HEK293 (cell line): ENCODE measurements at regions not wholly inside any gene's neighbourhood (a gene's known extent, or its start where the extent isn't known, plus 50 kb on each side); places are given as distances from the start of the nearest gene placed in this dataset.

Experiments used
- CTCF ChIA-PET: fragments of 350-600 bp; formaldehyde crosslinking; extraction: SDS; loops from one replicate; lab custom pipeline; 2021; ENCODE audit warnings: antibody characterized with exemption; lab: Yijun Ruan, JAX
- POLR2A ChIA-PET: fragments of 300-600 bp; formaldehyde crosslinking; extraction: SDS; loops from one replicate; lab custom pipeline; 2020; ENCODE audit warnings: antibody characterized with exemption, inconsistent platforms; lab: Yijun Ruan, JAX
- H3K27ac ChIP-seq: fragments of 200-500 bp; sonication (Bioruptor generic); 2 replicates; pipeline ENCODE4 v1.5.1; 2014; ENCODE audit warnings: low read depth, low read length, control low read depth, inconsistent platforms; ENCODE audit errors: extremely low read depth
- H3K36me3 ChIP-seq, 2 experiments: fragments of 200-500 bp in 1 of 2; sonication (Bioruptor generic) in 1 of 2; 1 replicate in 1 of 2; 2 replicates in 1 of 2; pipeline ENCODE4 v1.5.1; 2014 to 2017; ENCODE audit warnings: inconsistent platforms in 2 of 2, low read length in 2 of 2; ENCODE audit not compliant: control insufficient read depth in 2 of 2, insufficient read depth in 1 of 2
- H3K4me1 ChIP-seq: fragments of 200-500 bp; sonication (Bioruptor generic); 2 replicates; pipeline ENCODE4 v1.5.1; 2014; ENCODE audit warnings: mild to moderate bottlenecking, low read length, inconsistent platforms; ENCODE audit not compliant: control insufficient read depth, insufficient read depth
- H3K4me3 ChIP-seq: 2 replicates; pipeline ENCODE4 v1.5.1; 2011; ENCODE audit warnings: low read depth, mild to moderate bottlenecking, control low read depth, low read length, moderate library complexity
- H3K9me3 ChIP-seq: fragments of 200-500 bp; sonication (Bioruptor generic); 2 replicates; pipeline ENCODE4 v1.5.1; 2014; ENCODE audit warnings: low read depth, low read length, inconsistent platforms; ENCODE audit not compliant: control insufficient read depth, insufficient read depth
- GLI2 ChIP-seq: fragments of 450-650 bp; formaldehyde crosslinking; IDR thresholded peaks from 2 replicates; pipeline ENCODE4; 2017; ENCODE audit warnings: missing biosample characterization, missing genetic modification characterization, low read depth, borderline replicate concordance
- KLF1 ChIP-seq: fragments of 450-650 bp; formaldehyde crosslinking; IDR thresholded peaks from 2 replicates; pipeline ENCODE4 v1.5.1; 2016; ENCODE audit warnings: missing biosample characterization, missing genetic modification characterization
- KLF8 ChIP-seq: fragments of 450-650 bp; formaldehyde crosslinking; IDR thresholded peaks from 2 replicates; pipeline ENCODE4 v1.5.1; 2016; ENCODE audit warnings: missing biosample characterization, missing genetic modification characterization
- MYNN ChIP-seq: fragments of 450-650 bp; formaldehyde crosslinking; IDR thresholded peaks from 2 replicates; pipeline ENCODE4 v1.5.1; 2016; ENCODE audit warnings: missing biosample characterization, missing genetic modification characterization, borderline replicate concordance
- SP3 ChIP-seq: fragments of 450-650 bp; formaldehyde crosslinking; IDR thresholded peaks from 2 replicates; pipeline ENCODE4 v1.5.1; 2016; ENCODE audit warnings: missing biosample characterization, missing genetic modification characterization
- YY1 ChIP-seq: fragments of 450-650 bp; formaldehyde crosslinking; IDR thresholded peaks from 2 replicates; pipeline ENCODE4 v1.5.1; 2018; ENCODE audit warnings: missing biosample characterization, missing genetic modification characterization
- ZBTB6 ChIP-seq: fragments of 450-650 bp; formaldehyde crosslinking; IDR thresholded peaks from 2 replicates; pipeline ENCODE4 v1.5.1; 2017; ENCODE audit warnings: missing biosample characterization, missing genetic modification characterization
- ZFP41 ChIP-seq: fragments of 450-650 bp; formaldehyde crosslinking; IDR thresholded peaks from 2 replicates; pipeline ENCODE4 v1.5.1; 2016; ENCODE audit warnings: missing biosample characterization, missing genetic modification characterization, borderline replicate concordance
- ZNF18 ChIP-seq: fragments of 450-650 bp; formaldehyde crosslinking; IDR thresholded peaks from 2 replicates; pipeline ENCODE4 v1.5.1; 2016; ENCODE audit warnings: missing biosample characterization, missing genetic modification characterization
- ZNF211 ChIP-seq: fragments of 450-650 bp; formaldehyde crosslinking; IDR thresholded peaks from 2 replicates; pipeline ENCODE4 v1.5.1; 2016; ENCODE audit warnings: low read depth, missing biosample characterization, missing genetic modification characterization
- ZNF26 ChIP-seq: fragments of 450-650 bp; formaldehyde crosslinking; IDR thresholded peaks from 2 replicates; pipeline ENCODE4 v1.5.1; 2016; ENCODE audit warnings: missing biosample characterization, missing genetic modification characterization
- ZNF335 ChIP-seq: fragments of 450-650 bp; formaldehyde crosslinking; conservative IDR thresholded peaks from 2 replicates; pipeline ENCODE4 v1.5.1; 2016; ENCODE audit warnings: missing biosample characterization, missing genetic modification characterization
- ZNF426 ChIP-seq: fragments of 450-650 bp; formaldehyde crosslinking; IDR thresholded peaks from 2 replicates; pipeline ENCODE4 v1.5.1; 2017; ENCODE audit warnings: missing biosample characterization, missing genetic modification characterization, mild to moderate bottlenecking, inconsistent platforms, moderate library complexity
- ZNF548 ChIP-seq: fragments of 450-650 bp; formaldehyde crosslinking; IDR thresholded peaks from 2 replicates; pipeline ENCODE4 v1.5.1; 2016; ENCODE audit warnings: missing biosample characterization, missing genetic modification characterization
- ZNF549 ChIP-seq: fragments of 450-650 bp; IDR thresholded peaks from 2 replicates; pipeline ENCODE4 v1.5.1; 2018; ENCODE audit warnings: missing biosample characterization, missing genetic modification characterization, mild to moderate bottlenecking, inconsistent platforms, moderate library complexity
- ZNF600 ChIP-seq: fragments of 450-650 bp; formaldehyde crosslinking; IDR thresholded peaks from 2 replicates; pipeline ENCODE4 v1.5.1; 2016; ENCODE audit warnings: missing biosample characterization, missing genetic modification characterization
- ZNF610 ChIP-seq: fragments of 450-650 bp; formaldehyde crosslinking; IDR thresholded peaks from 2 replicates; pipeline ENCODE4 v1.5.1; 2016; ENCODE audit warnings: missing biosample characterization, missing genetic modification characterization, borderline replicate concordance
- ZNF621 ChIP-seq: fragments of 450-650 bp; formaldehyde crosslinking; IDR thresholded peaks from 2 replicates; pipeline ENCODE4 v1.5.1; 2017; ENCODE audit warnings: missing biosample characterization, missing genetic modification characterization
- ZNF664 ChIP-seq: fragments of 450-650 bp; formaldehyde crosslinking; IDR thresholded peaks from 2 replicates; pipeline ENCODE4 v1.5.1; 2016; ENCODE audit warnings: missing biosample characterization, missing genetic modification characterization
- ZNF670 ChIP-seq: fragments of 450-650 bp; formaldehyde crosslinking; IDR thresholded peaks from 2 replicates; pipeline ENCODE4 v1.5.1; 2016; ENCODE audit warnings: missing biosample characterization, missing genetic modification characterization, low read depth
- ZNF701 ChIP-seq: fragments of 450-650 bp; formaldehyde crosslinking; IDR thresholded peaks from 2 replicates; pipeline ENCODE4 v1.5.1; 2016; ENCODE audit warnings: missing biosample characterization, missing genetic modification characterization
- ZNF76 ChIP-seq: fragments of 450-650 bp; formaldehyde crosslinking; IDR thresholded peaks from 2 replicates; pipeline ENCODE4; 2016; ENCODE audit warnings: low read depth, missing biosample characterization, missing genetic modification characterization, borderline replicate concordance
- ZNF791 ChIP-seq: fragments of 450-650 bp; formaldehyde crosslinking; IDR thresholded peaks from 2 replicates; pipeline ENCODE4 v1.5.1; 2016; ENCODE audit warnings: missing biosample characterization, missing genetic modification characterization
- ZNF837 ChIP-seq: fragments of 450-650 bp; formaldehyde crosslinking; IDR thresholded peaks from 2 replicates; pipeline ENCODE4 v1.5.1; 2016; ENCODE audit warnings: missing biosample characterization, missing genetic modification characterization
- TF ChIP-seq, protein P1 (sequence below): fragments of 450-650 bp; formaldehyde crosslinking; IDR thresholded peaks from 2 replicates; pipeline ENCODE4 v1.5.1; 2017; ENCODE audit warnings: missing biosample characterization, missing genetic modification characterization
- TF ChIP-seq, protein P2 (sequence below): fragments of 450-650 bp; formaldehyde crosslinking; IDR thresholded peaks from 2 replicates; pipeline ENCODE4 v1.5.1; 2016; ENCODE audit warnings: missing biosample characterization, missing genetic modification characterization
- TF ChIP-seq, protein P3 (sequence below): fragments of 450-650 bp; formaldehyde crosslinking; IDR thresholded peaks from 2 replicates; pipeline ENCODE4 v1.5.1; 2016; ENCODE audit warnings: missing biosample characterization, missing genetic modification characterization

GRCh38 chr16:82404586-82405315, 222.0 kb upstream of the CDH13 start:
- H3K9me3 ChIP-seq: no peaks in the 10 kb centered on the region
- no peak overlapping the region for H3K27ac ChIP-seq
- no peaks in the 10 kb centered on the region for H3K36me3 ChIP-seq
- no peaks in the 10 kb centered on the region for H3K4me1 ChIP-seq
- ChIA-PET POLR2A (no interaction called here), CTCF (interaction anchor here (0.8 kb wide), 1 partner anchor 141 kb away, joined by 3 read pairs; no protein-coding TSS in a partner anchor)
- TF ChIP-seq, protein P1, sequence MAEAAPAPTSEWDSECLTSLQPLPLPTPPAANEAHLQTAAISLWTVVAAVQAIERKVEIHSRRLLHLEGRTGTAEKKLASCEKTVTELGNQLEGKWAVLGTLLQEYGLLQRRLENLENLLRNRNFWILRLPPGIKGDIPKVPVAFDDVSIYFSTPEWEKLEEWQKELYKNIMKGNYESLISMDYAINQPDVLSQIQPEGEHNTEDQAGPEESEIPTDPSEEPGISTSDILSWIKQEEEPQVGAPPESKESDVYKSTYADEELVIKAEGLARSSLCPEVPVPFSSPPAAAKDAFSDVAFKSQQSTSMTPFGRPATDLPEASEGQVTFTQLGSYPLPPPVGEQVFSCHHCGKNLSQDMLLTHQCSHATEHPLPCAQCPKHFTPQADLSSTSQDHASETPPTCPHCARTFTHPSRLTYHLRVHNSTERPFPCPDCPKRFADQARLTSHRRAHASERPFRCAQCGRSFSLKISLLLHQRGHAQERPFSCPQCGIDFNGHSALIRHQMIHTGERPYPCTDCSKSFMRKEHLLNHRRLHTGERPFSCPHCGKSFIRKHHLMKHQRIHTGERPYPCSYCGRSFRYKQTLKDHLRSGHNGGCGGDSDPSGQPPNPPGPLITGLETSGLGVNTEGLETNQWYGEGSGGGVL (tag by site-specific recombination): no peak
- TF ChIP-seq ZNF26: no peak
- no peak for TF ChIP-seq GLI2 (tag by site-specific recombination)
- TF ChIP-seq ZNF664: no peak
- TF ChIP-seq MYNN (tag by site-specific recombination): no peak
- no peak for TF ChIP-seq YY1 (tag by site-specific recombination)
- TF ChIP-seq ZNF211 (tag by site-specific recombination): no peak
- no peak for TF ChIP-seq ZFP41 (tag by site-specific recombination)
- TF ChIP-seq ZNF76 (tag by site-specific recombination): no peak
- TF ChIP-seq KLF1 (tag by site-specific recombination): no peak
- no peak for TF ChIP-seq ZBTB6 (tag by site-specific recombination)
- TF ChIP-seq ZNF18: no peak
- TF ChIP-seq, protein P2, sequence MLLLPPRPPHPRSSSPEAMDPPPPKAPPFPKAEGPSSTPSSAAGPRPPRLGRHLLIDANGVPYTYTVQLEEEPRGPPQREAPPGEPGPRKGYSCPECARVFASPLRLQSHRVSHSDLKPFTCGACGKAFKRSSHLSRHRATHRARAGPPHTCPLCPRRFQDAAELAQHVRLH (tag by site-specific recombination): no peak
- no peak for TF ChIP-seq SP3 (tag by site-specific recombination)
- H3K4me3 ChIP-seq: no peak overlapping the region

GRCh38 chr16:82402665-82403218, 224.0 kb upstream of the CDH13 start:
- ChIA-PET CTCF (interaction anchor here (0.6 to 0.7 kb wide), 2 partner anchors 101 to 201 kb away, joined by 3 to 4 read pairs; no protein-coding TSS in a partner anchor), POLR2A (no interaction called here)
- H3K9me3 ChIP-seq: no peaks in the 10 kb centered on the region
- H3K4me1 ChIP-seq: no peaks in the 10 kb centered on the region
- no peak overlapping the region for H3K27ac ChIP-seq
- no peaks in the 10 kb centered on the region for H3K36me3 ChIP-seq
- H3K4me3 ChIP-seq: no peak overlapping the region
- TF ChIP-seq ZNF791 (tag by site-specific recombination): no peak
- TF ChIP-seq ZNF610: no peak
- TF ChIP-seq ZNF426 (tag by site-specific recombination): no peak
- no peak for TF ChIP-seq ZNF549 (tag by site-specific recombination)
- TF ChIP-seq, protein P3, sequence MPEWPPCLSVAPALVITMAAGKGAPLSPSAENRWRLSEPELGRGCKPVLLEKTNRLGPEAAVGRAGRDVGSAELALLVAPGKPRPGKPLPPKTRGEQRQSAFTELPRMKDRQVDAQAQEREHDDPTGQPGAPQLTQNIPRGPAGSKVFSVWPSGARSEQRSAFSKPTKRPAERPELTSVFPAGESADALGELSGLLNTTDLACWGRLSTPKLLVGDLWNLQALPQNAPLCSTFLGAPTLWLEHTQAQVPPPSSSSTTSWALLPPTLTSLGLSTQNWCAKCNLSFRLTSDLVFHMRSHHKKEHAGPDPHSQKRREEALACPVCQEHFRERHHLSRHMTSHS (tag by site-specific recombination): no peak
- TF ChIP-seq KLF8 (tag by site-specific recombination): no peak
- TF ChIP-seq ZNF837 (tag by site-specific recombination): no peak
- TF ChIP-seq ZNF600 (tag by site-specific recombination): no peak
- no peak for TF ChIP-seq ZNF670 (tag by site-specific recombination)
- TF ChIP-seq ZNF335: no peak
- TF ChIP-seq ZNF548 (tag by site-specific recombination): no peak
- no peak for TF ChIP-seq ZNF621
- TF ChIP-seq ZNF701 (tag by site-specific recombination): no peak
